CD1c-positive myeloid dendritic cell (primary cell): ENCODE measurements at regions not wholly inside any gene's neighbourhood (a gene's known extent, or its start where the extent isn't known, plus 50 kb on each side); places are given as distances from the start of the nearest gene placed in this dataset.

Experiments
- DNase-seq: peaks from one replicate; pipeline ENCODE4 v3.0.0-alpha.2; 2016; ENCODE audit errors: extremely low spot score

DNA sequence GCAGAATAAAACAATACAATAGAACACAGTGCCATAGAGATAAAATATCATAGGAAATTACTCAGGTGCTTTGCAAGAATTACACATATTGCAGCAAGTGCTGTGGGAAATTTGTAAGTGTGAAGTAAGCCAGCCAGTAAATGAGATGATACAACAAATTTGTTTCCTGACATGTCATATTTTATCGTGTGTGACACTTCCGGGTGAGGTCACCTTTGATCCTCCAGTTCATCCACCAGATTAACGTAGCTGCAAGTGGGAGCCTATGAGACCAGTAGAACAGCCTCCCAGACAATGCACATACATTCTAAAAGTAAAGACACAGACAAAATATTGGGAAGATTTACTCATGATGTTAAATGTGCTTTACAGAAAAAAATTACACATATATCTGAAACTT is 72.2 kb downstream of the PRDM9 start:
- DNase-seq, result no peak

DNA sequence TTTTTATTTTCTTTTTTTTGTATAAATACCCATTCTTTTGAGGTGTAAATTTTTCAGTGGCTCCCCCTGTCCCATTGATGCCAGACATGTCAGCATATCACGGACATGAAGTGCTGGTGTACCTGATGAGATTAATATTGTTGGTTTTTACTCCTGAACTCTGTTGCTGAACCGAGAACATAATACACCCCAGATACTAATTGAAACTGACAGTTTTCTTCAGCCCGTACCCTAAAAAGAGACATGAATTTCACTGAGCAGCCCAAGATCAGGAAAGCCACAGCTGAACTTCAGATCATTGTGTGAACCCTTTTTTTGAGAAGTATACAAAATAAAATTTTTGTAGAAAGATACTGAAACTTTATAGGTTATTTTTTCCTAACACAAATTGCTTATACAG is 75.7 kb downstream of the PRDM9 start:
- DNase-seq, result no peak

DNA sequence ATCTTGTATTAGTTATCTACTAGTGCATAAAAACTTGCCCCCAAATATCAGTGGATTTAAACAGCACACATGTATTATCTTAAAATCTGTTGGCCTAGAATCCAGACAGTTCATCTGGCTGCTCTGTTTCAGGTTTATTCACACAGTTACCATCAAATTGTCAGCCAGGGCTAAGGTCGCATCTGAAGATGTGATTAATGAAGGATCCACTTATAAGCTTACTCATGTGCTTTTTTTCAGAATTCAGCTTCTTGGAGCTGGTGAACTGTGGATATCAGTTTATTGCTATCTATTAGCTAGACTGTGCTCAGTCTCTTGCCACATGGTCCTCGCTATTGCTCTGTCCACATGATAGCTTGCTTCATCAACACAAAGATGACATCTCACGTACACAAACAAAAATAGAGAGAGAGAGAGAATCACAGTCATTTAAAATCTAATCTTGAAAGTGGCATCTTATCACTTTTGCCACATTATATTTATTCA is 81.5 kb downstream of the PRDM9 start:
- DNase-seq, result no peak

DNA sequence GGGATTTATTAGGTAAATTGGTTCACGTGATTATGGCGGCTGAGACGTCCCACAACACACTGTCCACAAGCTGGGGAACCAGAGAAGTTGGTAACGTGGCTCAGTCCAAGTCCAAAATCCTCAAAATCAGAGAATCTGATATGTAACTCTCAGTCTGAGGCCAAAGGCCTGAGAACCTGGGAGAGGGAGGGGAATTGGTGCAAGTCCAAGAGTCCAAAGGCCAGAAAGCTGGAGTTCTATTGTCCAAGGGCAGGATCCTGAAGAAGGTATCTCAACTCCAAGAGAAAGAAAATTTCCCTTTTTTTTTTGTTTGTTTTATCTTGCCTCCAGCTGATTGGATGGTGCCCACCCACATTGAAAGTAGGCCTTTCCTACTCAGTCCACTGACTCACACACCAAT is 83.8 kb downstream of the PRDM9 start:
- no peak for DNase-seq

DNA sequence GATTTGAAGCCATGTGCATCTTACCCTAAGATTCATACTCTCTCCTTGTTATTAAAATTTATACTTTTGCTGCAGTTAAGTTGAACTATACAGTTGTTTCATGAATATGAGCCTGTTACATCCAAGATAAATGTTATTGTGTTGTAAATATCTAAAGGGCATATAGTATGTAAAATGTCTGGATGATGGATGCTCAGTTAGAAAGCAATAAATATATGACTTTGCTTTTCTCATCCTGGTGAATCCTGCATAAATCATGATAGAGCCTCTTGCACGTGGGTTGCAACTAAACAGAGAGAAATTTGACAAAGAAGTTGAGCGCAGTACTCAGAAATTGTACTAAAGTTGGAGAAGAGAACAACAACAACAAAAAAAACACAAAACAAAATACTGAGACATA is 99.5 kb downstream of the PRDM9 start:
- DNase-seq, result no peak

DNA sequence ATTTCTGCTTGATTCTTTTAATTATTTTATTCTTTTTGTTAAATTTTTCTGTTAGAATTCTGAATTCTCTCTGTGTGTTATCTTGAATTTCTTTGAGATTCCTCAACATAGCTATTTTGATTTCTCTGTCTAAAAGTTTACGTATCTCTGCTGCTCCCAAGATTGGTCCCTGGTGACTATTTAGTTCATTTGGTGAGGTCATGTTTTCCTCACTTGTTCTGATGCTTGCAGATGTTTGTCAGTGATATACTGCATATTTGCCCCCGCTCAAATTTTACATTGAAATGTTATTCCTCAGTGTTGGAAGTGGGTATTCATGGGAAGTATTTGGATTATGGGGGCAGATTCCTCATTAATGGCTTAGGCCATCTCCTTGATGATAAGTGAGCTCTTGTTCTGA is 105.3 kb downstream of the PRDM9 start:
- DNase-seq, result no peak

DNA sequence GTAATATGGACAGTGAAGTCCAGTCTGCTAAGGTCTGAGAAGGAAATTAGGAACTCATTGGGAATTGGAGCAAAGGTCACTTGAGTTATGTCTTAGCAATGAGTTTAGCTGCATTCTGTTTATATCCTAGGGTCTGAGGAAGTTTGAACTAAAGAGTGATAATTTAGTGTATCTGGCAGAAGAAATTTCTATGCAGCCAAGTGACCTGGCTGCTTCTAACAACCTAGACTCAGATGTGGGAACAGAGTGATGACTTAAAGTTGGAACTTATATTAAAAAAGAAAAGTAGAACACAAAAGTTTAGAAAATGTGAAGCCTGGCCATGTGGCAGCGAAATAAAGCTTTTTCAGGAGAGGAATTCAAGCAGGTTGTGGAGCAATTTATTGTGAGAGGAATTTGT is 106.2 kb downstream of the PRDM9 start:
- no peak for DNase-seq

DNA sequence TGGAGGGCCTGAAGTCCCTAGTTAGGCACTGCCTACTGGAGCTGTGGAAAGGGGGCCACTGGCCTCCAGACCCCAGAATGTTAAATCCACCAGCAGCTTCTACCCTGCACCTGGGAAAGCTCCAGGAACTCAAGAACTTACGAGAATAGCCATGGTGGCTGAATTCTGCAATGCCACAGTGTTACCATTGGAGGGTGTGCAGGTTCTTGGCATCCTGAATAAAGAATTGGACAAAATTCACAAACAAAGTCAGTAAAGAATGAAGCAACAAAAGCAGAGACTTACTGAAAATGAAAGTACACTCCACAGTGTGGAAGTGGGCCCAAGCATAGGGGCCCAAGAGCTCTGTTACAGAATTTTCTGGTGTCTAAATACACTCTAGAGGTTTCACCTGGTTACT is 107.0 kb downstream of the PRDM9 start:
- no peak for DNase-seq

DNA sequence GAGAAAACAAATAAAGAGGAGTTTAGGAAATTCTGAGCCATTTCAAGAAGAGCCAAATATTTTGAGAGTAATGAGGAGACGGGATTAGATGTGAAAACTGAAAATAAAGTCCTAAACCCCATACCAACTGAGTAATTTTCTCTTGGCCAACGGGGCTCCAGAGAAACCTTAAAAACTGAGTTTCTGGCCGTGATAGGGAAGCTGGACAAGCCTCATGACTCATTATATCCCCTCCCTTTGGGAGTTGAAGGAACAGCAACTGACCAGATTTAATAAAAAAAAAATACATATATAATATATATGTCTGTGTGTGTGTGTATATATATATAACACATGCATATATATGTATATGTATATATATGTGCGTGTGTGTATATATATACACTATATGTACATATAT is 119.6 kb downstream of the PRDM9 start:
- no peak for DNase-seq

DNA sequence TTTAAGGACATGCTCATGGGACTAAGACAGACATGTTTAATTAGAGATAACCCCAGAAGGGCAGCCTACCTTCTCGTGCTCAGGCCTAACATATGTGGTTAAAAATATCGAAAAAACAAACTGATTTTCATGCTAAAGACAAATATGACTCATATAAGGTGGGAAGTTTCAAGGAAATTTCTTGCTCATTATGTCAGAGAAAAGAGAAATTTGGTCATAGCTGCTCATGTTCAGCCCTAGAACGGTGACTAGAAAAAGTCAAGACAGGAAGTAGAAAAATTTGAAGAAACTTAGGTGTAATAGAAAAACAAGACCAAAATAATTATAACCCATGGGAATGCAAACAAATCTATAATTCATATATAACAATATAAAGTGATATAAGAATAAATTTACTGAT is 120.6 kb downstream of the PRDM9 start:
- DNase-seq, result no peak

DNA sequence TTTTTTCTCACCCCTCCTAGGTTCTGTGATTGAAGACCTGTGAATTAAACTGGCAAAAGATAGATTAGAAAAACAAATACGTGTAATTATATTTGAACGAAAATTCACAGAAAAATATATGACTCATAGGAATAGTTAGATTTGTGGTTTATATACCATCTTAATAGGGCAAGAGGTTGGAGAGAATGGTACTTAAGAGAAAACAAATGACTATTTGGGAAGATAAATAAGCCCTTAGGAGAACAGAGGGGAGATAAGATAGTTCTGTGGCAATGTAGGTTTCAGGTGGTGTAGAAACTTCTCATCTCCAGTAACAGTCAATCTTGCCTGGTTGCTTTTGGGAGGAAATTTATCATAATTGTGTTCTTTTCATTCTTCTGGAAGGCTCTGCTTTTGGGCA is 122.0 kb downstream of the PRDM9 start:
- DNase-seq, result no peak

DNA sequence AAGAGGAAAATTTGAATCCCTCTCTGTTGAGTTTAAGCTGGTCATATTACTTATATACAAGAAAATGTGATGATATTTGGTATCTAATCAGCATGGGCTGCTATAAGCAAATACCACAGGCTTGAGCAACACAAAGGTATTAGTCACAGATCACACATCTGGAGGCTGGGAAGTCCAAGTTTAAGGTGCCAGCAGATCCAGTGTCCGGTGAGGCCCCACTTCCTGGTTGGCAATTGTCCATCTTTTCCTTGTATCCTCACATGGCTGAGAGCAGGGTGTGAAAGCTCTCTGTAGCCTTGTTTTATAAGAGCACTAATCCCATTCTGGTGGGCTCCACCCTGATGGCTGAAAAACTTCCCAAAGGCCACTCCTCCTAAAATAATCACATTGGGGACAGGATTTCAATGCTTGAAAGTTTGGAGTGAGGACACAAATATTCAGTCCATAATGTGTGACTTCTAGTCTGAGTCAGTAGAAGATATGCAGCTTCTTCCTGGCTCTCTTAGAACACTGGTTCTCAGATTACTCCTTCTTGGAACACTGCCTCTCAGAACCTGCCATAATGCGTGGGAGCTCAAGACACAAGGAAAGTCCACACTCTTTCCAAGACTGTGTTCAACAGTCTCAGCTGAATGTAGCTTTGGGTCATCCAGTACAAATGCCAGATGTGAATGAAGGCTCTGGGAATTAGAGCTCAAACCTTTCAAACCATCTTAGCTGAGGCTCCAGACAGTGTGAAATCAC is 124.1 kb downstream of the PRDM9 start:
- DNase-seq, result no peak

DNA sequence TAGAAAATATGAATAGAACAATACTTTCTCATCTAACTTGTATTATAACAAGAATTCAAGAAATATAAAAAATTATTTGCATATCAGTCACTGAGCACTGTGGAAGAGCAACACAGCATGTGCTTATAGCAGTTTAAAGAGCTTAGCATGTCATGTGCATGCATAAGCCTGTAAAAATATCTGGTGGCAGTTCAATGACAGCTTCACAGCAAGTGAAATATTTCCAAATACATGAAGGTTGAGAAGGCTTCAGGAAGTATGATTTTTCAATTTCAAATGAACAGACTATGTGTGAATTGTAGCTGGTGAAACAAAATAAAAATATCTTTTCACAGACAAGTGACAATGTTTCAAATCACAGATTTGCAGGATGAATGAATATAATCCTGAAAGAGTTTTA is 128.5 kb downstream of the PRDM9 start:
- DNase-seq, result no peak

DNA sequence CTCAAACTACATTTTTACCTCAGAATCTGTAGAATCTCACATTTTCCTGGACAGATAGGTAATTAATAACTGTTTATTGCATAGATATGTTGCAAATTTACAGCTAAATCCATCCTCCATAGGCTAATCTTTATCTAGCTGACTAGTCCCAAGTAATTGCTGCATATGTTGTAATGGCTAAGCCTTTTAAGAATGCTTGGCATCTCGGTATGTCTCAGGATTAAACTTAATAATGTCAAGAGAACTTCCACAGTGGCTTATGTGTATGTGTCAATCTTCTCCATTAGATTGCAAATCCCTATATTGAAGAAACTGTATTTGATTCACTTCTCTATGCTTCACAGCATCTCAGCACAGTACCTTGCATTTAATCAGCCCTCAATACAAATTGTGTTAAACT is 131.9 kb downstream of the PRDM9 start:
- no peak for DNase-seq

DNA sequence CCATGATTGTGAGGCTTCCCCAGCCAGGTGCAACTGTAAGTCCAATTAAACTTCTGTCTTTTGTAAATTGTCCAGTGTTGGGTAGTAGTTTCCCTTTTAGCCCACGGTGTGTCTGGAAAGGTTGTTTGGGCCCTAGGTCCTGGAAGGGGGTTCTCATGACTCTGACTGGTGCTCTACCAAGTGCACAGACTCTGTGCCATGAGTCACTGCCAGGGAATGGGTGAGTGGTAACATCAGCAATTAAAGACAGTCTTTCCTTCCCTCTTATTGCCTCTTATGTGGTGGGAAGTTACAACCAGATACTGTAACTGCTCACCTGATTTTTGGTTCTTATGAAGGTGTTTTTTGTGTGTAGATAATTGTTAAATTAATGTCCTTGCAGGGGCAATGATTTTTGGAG is 141.2 kb downstream of the PRDM9 start:
- DNase-seq, result no peak

DNA sequence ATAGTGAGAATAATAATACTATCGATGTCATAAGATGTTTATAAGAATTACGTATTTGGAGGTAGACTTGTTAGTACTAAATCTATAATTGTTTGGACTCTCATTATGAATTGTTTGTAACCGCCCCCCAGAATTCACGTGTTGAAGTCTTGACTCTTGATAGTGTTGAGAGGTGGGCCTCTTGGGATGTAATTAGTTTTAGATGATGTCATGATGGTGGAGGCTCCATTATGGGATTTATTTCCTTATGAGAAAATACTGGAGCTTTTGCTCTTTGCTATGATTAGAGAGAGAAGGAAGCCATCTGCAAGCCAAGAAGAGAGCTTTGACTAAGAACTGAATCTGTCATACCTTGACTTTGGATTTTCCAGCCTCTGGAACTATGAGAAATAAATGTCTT is 142.2 kb downstream of the PRDM9 start:
- no peak for DNase-seq

DNA sequence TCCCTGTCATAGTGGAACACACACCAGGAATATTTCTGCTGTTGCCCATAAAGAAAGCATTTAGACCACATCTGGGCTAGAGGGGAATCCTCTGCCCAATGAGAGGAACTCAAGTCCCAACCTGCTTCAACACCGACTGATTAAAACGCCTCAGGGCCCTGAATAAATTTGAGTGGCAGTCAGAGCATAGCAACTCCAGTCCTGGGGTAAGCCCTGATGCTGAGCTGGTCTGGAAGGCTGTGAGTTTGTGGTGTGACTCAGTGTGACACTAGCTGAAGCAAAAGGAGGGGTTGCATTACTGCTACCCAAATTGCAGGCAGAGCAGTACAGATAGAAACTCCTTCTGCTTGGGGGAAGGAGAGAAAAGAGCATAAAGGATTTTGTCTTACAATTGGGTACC is 148.3 kb downstream of the PRDM9 start:
- no peak for DNase-seq

DNA sequence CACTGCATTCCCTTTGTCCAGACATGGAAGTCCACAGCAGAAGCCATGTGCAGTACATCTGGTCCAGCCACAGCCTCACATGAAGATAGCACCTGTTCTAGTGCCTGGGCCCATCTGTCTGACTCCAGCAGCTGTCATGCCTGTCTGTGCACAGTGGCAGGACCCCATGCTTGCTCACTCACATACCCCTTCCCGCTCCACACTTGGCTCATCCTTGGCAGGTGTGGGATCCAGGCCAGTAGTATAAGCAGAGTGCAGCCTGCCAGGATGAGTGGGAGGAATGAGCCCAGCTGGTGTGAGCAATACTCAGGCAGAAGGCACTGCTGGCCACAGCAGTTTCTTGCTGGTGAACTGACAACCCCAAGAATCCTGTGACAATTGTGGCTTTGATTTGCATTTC is 168.0 kb downstream of the PRDM9 start:
- DNase-seq, result no peak

DNA sequence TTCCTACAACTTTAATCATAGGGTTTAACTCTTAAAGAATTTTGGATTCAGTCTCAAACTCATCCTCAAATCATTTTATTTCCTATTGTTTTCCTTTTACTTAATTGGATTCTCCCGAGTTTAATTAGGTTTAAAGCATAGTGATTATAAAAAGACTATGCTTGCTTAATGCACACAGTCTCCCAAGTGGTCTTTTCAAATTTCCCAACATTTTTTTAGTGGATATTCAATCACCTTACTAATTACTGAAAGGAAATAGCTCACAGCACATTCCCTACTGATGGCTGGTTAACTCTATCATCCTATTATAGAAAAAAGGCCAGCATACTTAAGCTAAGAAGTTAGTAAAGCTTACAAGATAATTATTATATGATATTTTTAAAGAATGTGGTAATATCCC is 170.6 kb downstream of the PRDM9 start:
- DNase-seq, result no peak

DNA sequence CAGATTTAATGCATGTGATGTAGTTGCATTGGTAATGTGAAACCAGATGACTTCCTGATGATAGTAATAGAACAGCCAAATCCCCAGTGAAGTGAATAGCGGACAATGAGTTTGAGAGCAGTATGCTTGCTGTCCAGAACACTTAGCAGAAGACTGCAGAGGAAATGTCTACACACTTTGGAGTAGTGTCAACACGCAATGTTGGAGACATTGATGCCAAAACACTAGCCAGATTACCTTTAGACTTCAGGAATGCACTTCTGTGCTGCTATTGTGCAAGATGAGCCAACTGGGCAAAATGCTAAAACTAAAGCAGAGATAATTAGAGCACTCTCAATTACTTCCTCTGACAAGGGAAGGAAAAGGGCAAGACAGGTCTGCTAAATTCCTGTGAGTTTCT is 176.7 kb downstream of the PRDM9 start:
- DNase-seq, result no peak

DNA sequence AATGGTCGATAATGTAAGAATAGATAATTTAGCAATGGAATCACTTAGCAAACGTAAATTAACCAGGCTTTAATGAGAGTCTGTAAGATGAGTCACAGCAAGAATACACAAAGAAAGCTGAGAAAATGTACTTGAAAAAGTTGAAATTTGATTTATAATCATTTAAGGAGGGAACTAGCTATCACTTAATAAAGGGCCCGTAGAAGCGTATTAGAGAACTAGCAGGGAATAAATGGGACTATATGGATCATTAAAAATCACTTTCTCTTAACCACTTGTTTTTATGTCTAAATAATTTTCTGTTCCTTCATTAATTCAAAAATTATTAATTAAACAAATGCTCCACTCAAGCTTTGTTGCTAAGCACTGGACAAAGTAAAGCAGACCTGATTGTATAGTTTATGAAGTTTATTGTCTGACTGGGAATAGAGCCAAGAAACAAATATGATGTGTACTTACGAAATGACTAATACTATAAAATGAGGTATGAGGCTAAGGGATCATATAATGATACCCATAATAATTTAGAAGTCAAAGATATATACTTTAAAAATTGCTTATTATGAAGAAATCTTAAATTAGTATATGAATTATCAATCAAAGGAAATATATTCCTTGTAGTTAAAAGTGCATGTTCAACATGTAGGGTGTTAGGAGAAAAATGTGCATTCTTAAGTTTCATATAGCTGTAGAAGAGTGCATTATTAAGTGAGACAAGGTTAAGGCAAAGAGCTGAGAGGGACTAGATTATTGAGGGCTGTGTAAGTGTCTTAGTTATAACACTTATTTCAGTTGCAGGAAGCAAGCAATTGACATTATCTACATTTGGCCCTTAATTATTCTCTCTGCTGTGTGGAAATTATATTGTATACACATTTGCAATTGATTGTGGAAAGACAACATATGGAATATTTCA is 196.8 kb downstream of the PRDM9 start:
- no peak for DNase-seq

DNA sequence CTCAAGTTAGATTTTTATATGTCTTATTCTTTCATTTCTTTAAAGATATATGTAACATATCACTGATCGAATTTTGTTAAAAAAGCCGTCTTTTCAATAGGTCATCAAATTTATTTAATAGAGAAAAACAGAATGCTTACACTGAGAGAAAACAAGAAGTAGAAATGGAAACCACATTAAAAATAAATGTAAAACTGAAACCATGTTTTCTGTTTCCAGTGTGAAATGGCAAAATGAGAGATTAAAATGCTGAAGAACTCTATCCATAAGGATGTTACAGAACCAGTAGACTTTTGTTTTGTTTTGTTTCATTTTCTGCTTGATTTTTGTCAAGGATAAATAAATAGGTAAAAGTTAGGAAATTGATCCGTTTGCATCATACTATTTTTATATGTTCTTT is 210.1 kb downstream of the PRDM9 start:
- DNase-seq, result no peak

DNA sequence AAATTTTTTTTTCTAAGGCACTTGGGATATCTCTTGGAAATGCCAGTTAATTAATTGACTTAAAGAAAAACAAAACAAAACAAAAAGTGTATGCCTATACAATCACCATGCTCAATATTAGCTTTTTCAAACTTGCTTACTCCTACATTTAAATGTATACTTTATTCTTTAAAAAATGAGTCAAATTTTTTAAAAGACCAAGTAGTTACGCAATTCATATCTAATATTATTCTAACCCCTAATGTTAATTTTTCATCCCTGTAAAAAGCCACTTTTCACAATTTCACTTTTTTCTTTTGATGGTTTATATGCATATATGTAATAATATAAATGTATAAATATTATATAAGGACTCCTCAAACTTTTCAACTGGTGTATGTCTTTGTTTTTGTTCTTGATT is 211.2 kb downstream of the PRDM9 start:
- DNase-seq, result no peak
